ENCODE measurements at regions not wholly inside any gene's neighbourhood (a gene's known extent, or its start where the extent isn't known, plus 50 kb on each side); places are given as distances from the start of the nearest gene placed in this dataset.

GRCh38 chr5:90135779-90136378 is 273.7 kb downstream of the CETN3 start:
- TF ChIP-seq CTCF (IDR thresholded peaks at IDR 0.05; ENCODE audit: extremely low read depth in 1 of 2, insufficient read depth in 1 of 2, low read depth in 1 of 2, low read length in 2 of 2) (no peak), POLR2A (IDR thresholded peaks at IDR 0.05; ENCODE audit: low read depth, low read length) (no peak), POLR2AphosphoS5 (IDR thresholded peaks at IDR 0.05; ENCODE audit: insufficient read depth, low read depth, low read length) (no peak), MYC (IDR thresholded peaks at IDR 0.05; ENCODE audit: low read depth, low read length) (no peak), EZH2 (IDR thresholded peaks at IDR 0.05; ENCODE audit: borderline replicate concordance, low read depth, low read length, severe bottlenecking) (no peak), GATA2 (IDR thresholded peaks at IDR 0.05; ENCODE audit: insufficient read depth, insufficient read length, low read depth, low read length) (no peak)
- TF ChIP-seq, protein P1, sequence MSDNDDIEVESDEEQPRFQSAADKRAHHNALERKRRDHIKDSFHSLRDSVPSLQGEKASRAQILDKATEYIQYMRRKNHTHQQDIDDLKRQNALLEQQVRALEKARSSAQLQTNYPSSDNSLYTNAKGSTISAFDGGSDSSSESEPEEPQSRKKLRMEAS (IDR thresholded peaks at IDR 0.05; ENCODE audit: insufficient read depth, insufficient read length): no peak

Measured in endothelial cell of umbilical vein (primary cell).